ENCODE measurements at regions not wholly inside any gene's neighbourhood (a gene's known extent, or its start where the extent isn't known, plus 50 kb on each side); places are given as distances from the start of the nearest gene placed in this dataset.

DNA sequence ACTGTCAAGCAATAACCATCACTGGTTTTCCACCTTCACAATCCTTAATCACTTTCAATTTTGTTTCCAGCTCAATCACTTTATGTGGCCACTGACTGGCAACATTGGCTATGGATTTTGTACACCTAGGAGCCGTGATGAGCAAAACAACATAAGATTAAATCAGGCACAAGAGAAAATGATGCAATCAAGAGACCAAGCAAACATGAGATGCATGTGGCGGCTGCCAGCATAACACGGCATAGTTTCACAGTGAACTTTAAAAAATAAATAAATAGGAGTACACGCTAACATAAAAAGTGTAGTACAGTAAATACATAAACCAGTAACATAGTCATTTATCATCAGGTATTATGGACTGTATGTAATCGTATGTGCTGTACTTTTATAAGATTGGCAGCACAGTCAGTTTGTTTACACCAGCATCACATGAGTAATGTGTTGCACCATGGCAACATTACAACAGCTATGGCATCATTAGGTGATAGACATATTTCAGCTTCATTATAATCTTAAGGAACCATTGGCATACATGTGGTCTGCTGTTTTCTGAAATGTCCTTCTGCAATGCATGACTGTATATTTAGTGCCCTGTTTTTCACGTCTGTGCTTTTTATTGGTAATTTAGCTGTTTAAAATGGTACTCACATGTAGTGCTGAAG lies 83.3 kb upstream of the PRDM11 start:
- POLR2A ChIA-PET = no interaction called here
- DNase-seq (ENCODE audit: extremely low spot score) = no peak
- TF ChIP-seq CTBP1 (IDR thresholded peaks at IDR 0.05; ENCODE audit: borderline replicate concordance) (no peak), NFRKB (IDR thresholded peaks at IDR 0.05) (no peak), FOXK2 (IDR thresholded peaks at IDR 0.05) (no peak), ELF4 (IDR thresholded peaks at IDR 0.05) (no peak), FOXA1 (IDR thresholded peaks at IDR 0.05) (no peak), FOXM1 (IDR thresholded peaks at IDR 0.05; ENCODE audit: borderline replicate concordance) (no peak), TARDBP (IDR thresholded peaks at IDR 0.05) (no peak), HDGF (IDR thresholded peaks at IDR 0.05; ENCODE audit: borderline replicate concordance) (no peak), ZNF384 (IDR thresholded peaks at IDR 0.05) (no peak)
- CTCF ChIA-PET = no interaction called here

- TF ChIP-seq SP1 (IDR thresholded peaks at IDR 0.05) = no peak
- TF ChIP-seq FOXA1 (IDR thresholded peaks at IDR 0.05) = no peak
- ChIA-PET CTCF (no interaction called here), POLR2A (no interaction called here)
- DNase-seq (ENCODE audit: extremely low spot score) = no peak
Measured at GRCh38 chr11:45063669-45064068, 82.8 kb upstream of the PRDM11 start.

GRCh38 chr11:45067966-45068365 lies 78.5 kb upstream of the PRDM11 start:
- CTCF ChIA-PET = no interaction called here

DNA sequence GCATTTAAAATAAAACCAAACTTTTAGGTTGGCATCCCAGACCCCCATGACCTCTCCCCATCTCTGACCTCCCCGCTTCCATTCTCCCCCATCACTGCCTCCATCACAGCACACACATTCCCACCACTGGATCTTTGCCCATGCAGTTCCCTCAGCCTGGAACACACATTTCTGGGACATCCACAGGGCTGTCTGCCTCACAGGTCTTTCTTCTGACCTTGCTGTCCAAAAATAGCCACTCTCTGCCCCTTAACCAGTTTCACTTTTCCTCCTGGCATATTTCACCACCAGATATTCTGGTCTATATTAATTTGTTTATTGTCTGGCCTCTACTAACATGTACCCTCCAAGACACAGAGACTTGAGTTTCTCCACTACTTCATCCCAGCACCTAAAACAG lies 75.2 kb upstream of the PRDM11 start:
- CTCF ChIA-PET = no interaction called here
- POLR2A ChIA-PET = no interaction called here
- no peak for DNase-seq (ENCODE audit: extremely low spot score)
- no peak for TF ChIP-seq NFRKB (IDR thresholded peaks at IDR 0.05)
- no peak for TF ChIP-seq FOXM1 (IDR thresholded peaks at IDR 0.05; ENCODE audit: borderline replicate concordance)
- no peak for TF ChIP-seq LEF1 (IDR thresholded peaks at IDR 0.05; ENCODE audit: borderline replicate concordance)
- no peak for TF ChIP-seq ELF4 (IDR thresholded peaks at IDR 0.05)
- no peak for TF ChIP-seq ARNT (IDR thresholded peaks at IDR 0.05)
- TF ChIP-seq L3MBTL2 (conservative IDR thresholded peaks at IDR 0.05) = no peak
- no peak for TF ChIP-seq CTBP1 (IDR thresholded peaks at IDR 0.05; ENCODE audit: borderline replicate concordance)
- TF ChIP-seq, protein P1, sequence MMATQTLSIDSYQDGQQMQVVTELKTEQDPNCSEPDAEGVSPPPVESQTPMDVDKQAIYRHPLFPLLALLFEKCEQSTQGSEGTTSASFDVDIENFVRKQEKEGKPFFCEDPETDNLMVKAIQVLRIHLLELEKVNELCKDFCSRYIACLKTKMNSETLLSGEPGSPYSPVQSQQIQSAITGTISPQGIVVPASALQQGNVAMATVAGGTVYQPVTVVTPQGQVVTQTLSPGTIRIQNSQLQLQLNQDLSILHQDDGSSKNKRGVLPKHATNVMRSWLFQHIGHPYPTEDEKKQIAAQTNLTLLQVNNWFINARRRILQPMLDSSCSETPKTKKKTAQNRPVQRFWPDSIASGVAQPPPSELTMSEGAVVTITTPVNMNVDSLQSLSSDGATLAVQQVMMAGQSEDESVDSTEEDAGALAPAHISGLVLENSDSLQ (IDR thresholded peaks at IDR 0.05) = no peak
- TF ChIP-seq TARDBP (IDR thresholded peaks at IDR 0.05) = no peak
- no peak for TF ChIP-seq SP1 (IDR thresholded peaks at IDR 0.05)
- no peak for TF ChIP-seq SUZ12 (IDR thresholded peaks at IDR 0.05)

More at GRCh38 chr11:45067966-45068365, 78.5 kb upstream of the PRDM11 start:
- POLR2A ChIA-PET = no interaction called here
- no peak for DNase-seq (ENCODE audit: extremely low spot score)
- TF ChIP-seq ARNT (IDR thresholded peaks at IDR 0.05) (no peak), FOXK2 (IDR thresholded peaks at IDR 0.05) (no peak), SP1 (IDR thresholded peaks at IDR 0.05) (no peak), NFRKB (IDR thresholded peaks at IDR 0.05) (no peak), L3MBTL2 (conservative IDR thresholded peaks at IDR 0.05) (no peak), ELF4 (IDR thresholded peaks at IDR 0.05) (no peak), BHLHE40 (IDR thresholded peaks at IDR 0.05; ENCODE audit: borderline replicate concordance) (no peak), ZNF384 (IDR thresholded peaks at IDR 0.05) (no peak)
- TF ChIP-seq, protein P1 (IDR thresholded peaks at IDR 0.05) = no peak

DNA sequence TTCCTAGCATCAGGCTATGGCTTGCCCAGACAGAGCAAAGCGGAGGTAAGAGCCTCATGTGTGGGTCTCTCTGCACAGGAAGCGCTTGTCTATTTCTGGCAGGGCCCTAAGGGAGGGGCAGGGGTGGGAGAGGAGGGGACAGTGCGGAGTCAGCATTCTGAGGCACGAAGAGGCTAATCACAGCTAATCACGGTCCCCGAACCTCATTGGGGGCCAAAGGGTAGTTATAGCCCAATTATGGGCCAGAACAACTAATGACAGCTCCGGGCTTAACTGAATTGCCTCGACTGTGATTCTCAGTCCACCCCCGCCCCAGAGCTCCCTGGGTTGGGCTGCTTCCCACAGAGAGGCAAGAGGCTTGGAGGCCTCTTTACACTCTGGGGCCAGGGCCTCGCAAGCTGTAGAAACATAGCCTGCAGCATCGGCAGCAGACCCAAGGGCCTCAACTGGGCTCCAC lies 72.7 kb upstream of the PRDM11 start:
- POLR2A ChIA-PET = no interaction called here
- DNase-seq (ENCODE audit: extremely low spot score) = no peak
- CTCF ChIA-PET = no interaction called here
- TF ChIP-seq ZNF384 (IDR thresholded peaks at IDR 0.05) = no peak
- TF ChIP-seq, protein P1 (IDR thresholded peaks at IDR 0.05) = no peak
- TF ChIP-seq FOXK2 (IDR thresholded peaks at IDR 0.05) = no peak
- no peak for TF ChIP-seq FOXM1 (IDR thresholded peaks at IDR 0.05; ENCODE audit: borderline replicate concordance)
- TF ChIP-seq L3MBTL2 (conservative IDR thresholded peaks at IDR 0.05) = no peak
- TF ChIP-seq LEF1 (IDR thresholded peaks at IDR 0.05; ENCODE audit: borderline replicate concordance) = no peak
- no peak for TF ChIP-seq NFRKB (IDR thresholded peaks at IDR 0.05)

DNA sequence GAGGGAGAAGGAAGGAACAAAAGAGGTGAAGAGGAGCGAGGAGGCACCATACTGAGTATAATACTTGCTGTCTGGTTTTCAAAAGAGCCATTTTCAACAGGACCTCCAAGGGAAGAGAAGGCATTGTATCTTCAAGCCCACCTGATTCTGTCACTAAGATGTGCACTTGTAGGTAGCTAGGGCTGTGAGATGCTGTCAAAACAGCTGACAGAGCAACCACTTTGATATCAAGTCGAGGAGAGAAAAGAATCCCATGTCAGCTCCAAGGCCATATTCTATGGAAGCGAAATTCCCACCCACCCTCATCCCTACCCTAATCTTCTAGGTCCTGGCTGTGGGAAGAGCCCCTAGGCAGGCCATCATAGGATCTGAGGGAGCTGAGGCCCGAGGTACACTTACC lies 70.9 kb upstream of the PRDM11 start:
- no peak for TF ChIP-seq SUZ12 (IDR thresholded peaks at IDR 0.05)
- TF ChIP-seq LEF1 (IDR thresholded peaks at IDR 0.05; ENCODE audit: borderline replicate concordance) = no peak
- POLR2A ChIA-PET = no interaction called here
- no peak for DNase-seq (ENCODE audit: extremely low spot score)
- CTCF ChIA-PET = no interaction called here

DNA sequence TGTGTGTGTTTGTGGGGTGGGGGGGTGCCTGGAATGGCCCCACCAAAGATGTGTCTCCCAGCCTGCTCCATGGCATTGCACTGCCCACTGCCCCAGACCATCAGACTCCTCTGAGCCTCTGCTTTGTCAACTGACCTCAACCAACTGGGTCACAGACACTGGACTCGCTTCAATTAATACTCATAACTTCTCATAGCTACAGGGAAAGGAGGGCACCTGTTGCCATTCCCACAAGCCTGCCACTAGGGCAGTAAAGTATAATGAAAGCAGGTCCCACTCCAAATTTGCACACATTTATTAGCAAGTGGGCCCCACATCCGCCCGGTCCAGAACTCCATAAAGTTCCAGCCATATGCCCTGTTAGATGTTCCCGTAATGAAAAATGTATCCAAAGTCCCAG lies 70.5 kb upstream of the PRDM11 start:
- no peak for TF ChIP-seq LEF1 (IDR thresholded peaks at IDR 0.05; ENCODE audit: borderline replicate concordance)
- TF ChIP-seq ZNF384 (IDR thresholded peaks at IDR 0.05) = no peak
- TF ChIP-seq NFRKB (IDR thresholded peaks at IDR 0.05) = no peak
- no peak for TF ChIP-seq FOXA1 (IDR thresholded peaks at IDR 0.05)
- TF ChIP-seq FOXM1 (IDR thresholded peaks at IDR 0.05; ENCODE audit: borderline replicate concordance) = no peak
- no peak for TF ChIP-seq ELF4 (IDR thresholded peaks at IDR 0.05)
- TF ChIP-seq HDGF (IDR thresholded peaks at IDR 0.05; ENCODE audit: borderline replicate concordance) = no peak
- no peak for TF ChIP-seq ARNT (IDR thresholded peaks at IDR 0.05)
- TF ChIP-seq, protein P1 (IDR thresholded peaks at IDR 0.05) = no peak
- no peak for TF ChIP-seq SUZ12 (IDR thresholded peaks at IDR 0.05)
- no peak for TF ChIP-seq BHLHE40 (IDR thresholded peaks at IDR 0.05; ENCODE audit: borderline replicate concordance)
- DNase-seq (ENCODE audit: extremely low spot score) = no peak
- ChIA-PET POLR2A (no interaction called here), CTCF (no interaction called here)

All from HEK293T (cell line).